ENCODE measurements at regions not wholly inside any gene's neighbourhood (a gene's known extent, or its start where the extent isn't known, plus 50 kb on each side); places are given as distances from the start of the nearest gene placed in this dataset.

DNA sequence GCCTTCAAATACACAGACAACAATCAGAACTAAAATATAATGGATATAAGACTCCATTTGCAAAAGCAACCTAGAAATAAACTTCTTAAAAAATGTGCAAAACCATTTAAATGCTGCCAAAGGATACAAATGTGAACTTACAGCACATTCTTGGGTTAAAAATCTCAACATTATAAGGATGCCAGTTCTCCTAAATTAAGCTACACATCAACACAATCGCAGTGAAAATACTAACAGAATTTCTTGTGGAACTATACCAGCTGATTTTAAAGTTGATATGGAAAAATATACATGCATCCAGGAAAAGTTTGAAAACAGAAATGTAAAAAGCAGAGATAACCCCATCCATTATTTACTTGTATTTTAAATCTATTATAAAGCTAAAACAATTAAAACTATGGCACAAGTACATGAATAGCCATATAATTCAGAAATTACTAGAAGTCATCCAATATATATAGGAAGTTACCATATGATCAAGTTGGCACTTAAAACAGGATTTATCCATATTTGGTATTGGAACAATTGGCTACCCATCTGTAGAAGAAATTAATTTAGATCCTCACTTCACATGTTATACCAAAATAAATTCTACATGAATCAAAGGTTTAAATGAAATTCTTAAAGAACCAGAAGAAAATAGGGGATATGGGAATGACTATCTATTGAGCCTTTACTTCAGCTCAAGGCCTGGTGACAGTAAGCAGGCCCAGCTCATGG lies 151.7 kb upstream of the GLI2 start:
- WGBS = no CpG with 5 or more reads among the region's 1 CpG

GRCh38 chr2:120586507-120587278 lies 149.0 kb upstream of the GLI2 start:
- no peak overlapping the region for H3K27ac ChIP-seq (ENCODE audit: low read length, poor library complexity, severe bottlenecking)
- peaks cover 9% of the 10 kb centered on the region for H3K4me1 ChIP-seq (ENCODE audit: control insufficient read depth, insufficient read depth, low read depth, low read length)
- H3K4ac ChIP-seq (ENCODE audit: low read depth in 1 of 2, low read length in 2 of 2) = no peak overlapping the region
- no peak overlapping the region for H4K91ac ChIP-seq (ENCODE audit: low read length)
- peaks cover 18% of the 10 kb centered on the region for H3K9me3 ChIP-seq (ENCODE audit: control insufficient read depth, low read length)
- no peak overlapping the region for H2BK12ac ChIP-seq (ENCODE audit: low read length in 2 of 2)
- H3K18ac ChIP-seq (ENCODE audit: low read depth in 1 of 2, low read length in 2 of 2) = no peak overlapping the region
- H2BK5ac ChIP-seq (ENCODE audit: low read depth, low read length, poor library complexity, severe bottlenecking) = no peak overlapping the region
- H3K9ac ChIP-seq (ENCODE audit: low read length) = no peak overlapping the region
- no peak overlapping the region for H2AFZ ChIP-seq (ENCODE audit: low read depth, low read length)
- H3K36me3 ChIP-seq (ENCODE audit: control insufficient read depth in 1 of 2, insufficient read depth in 2 of 2, low read depth in 1 of 2, low read length in 2 of 2) = no peaks in the 10 kb centered on the region
- 16% methylated on average over 32 of the region's 41 CpGs for WGBS
- H4K8ac ChIP-seq (ENCODE audit: low read length) = no peak overlapping the region
- DNase-seq = no peak
- H3K23ac ChIP-seq (ENCODE audit: low read length in 2 of 2) = no peak overlapping the region
- H2BK15ac ChIP-seq (ENCODE audit: low read depth, poor library complexity, severe bottlenecking) = no peak overlapping the region
- H3K14ac ChIP-seq (ENCODE audit: low read length in 2 of 2) = no peak overlapping the region
- no peak overlapping the region for H2AK5ac ChIP-seq (ENCODE audit: low read length, severe bottlenecking)
- H2BK120ac ChIP-seq (ENCODE audit: low read depth, low read length) = no peak overlapping the region
- H3K4me2 ChIP-seq (ENCODE audit: low read length, poor library complexity, severe bottlenecking) = peak overlapping the region; percentile 5
- H3K79me1 ChIP-seq (replicated peaks; ENCODE audit: low read length, poor library complexity, severe bottlenecking) = no peaks in the 10 kb centered on the region
- no peak overlapping the region for H3K4me3 ChIP-seq (ENCODE audit: insufficient read depth in 1 of 2, low read depth in 1 of 2, low read length in 2 of 2)
- H3K27me3 ChIP-seq (ENCODE audit: control insufficient read depth in 1 of 2, insufficient read depth in 1 of 2, low read length in 2 of 2) = peaks cover 25 to 56% of the 10 kb centered on the region in 2 experiments

More for the DNA sequence above, 151.7 kb upstream of the GLI2 start:
- H3K9ac ChIP-seq (ENCODE audit: low read length) = no peak overlapping the region
- peaks cover 7% of the 10 kb centered on the region for H3K4me1 ChIP-seq (ENCODE audit: control insufficient read depth, insufficient read depth, low read depth, low read length)
- H2AFZ ChIP-seq (ENCODE audit: low read depth, low read length) = no peak overlapping the region
- H3K27ac ChIP-seq (ENCODE audit: low read length, poor library complexity, severe bottlenecking) = no peak overlapping the region
- H3K79me1 ChIP-seq (replicated peaks; ENCODE audit: low read length, poor library complexity, severe bottlenecking) = no peaks in the 10 kb centered on the region
- H4K8ac ChIP-seq (ENCODE audit: low read length) = no peak overlapping the region
- no peak overlapping the region for H2BK120ac ChIP-seq (ENCODE audit: low read depth, low read length)
- H3K36me3 ChIP-seq (ENCODE audit: control insufficient read depth in 1 of 2, insufficient read depth in 2 of 2, low read depth in 1 of 2, low read length in 2 of 2) = no peaks in the 10 kb centered on the region
- H3K9me3 ChIP-seq (ENCODE audit: control insufficient read depth, low read length) = peaks cover 18% of the 10 kb centered on the region
- H3K27me3 ChIP-seq (ENCODE audit: control insufficient read depth in 1 of 2, insufficient read depth in 1 of 2, low read length in 2 of 2) = peaks cover 46 to 76% of the 10 kb centered on the region in 2 experiments
- H4K91ac ChIP-seq (ENCODE audit: low read length) = no peak overlapping the region
- no peak overlapping the region for H3K4me3 ChIP-seq (ENCODE audit: insufficient read depth in 1 of 2, low read depth in 1 of 2, low read length in 2 of 2)
- no peak overlapping the region for H3K14ac ChIP-seq (ENCODE audit: low read length in 2 of 2)
- H2BK5ac ChIP-seq (ENCODE audit: low read depth, low read length, poor library complexity, severe bottlenecking) = no peak overlapping the region
- no peak overlapping the region for H3K23ac ChIP-seq (ENCODE audit: low read length in 2 of 2)
- no peak overlapping the region for H3K4ac ChIP-seq (ENCODE audit: low read depth in 1 of 2, low read length in 2 of 2)
- DNase-seq = no peak
- H2BK12ac ChIP-seq (ENCODE audit: low read length in 2 of 2) = no peak overlapping the region
- H2BK15ac ChIP-seq (ENCODE audit: low read depth, poor library complexity, severe bottlenecking) = no peak overlapping the region
- no peak overlapping the region for H3K4me2 ChIP-seq (ENCODE audit: low read length, poor library complexity, severe bottlenecking)
- no peak overlapping the region for H2AK5ac ChIP-seq (ENCODE audit: low read length, severe bottlenecking)
- H3K18ac ChIP-seq (ENCODE audit: low read depth in 1 of 2, low read length in 2 of 2) = no peak overlapping the region

GRCh38 chr2:120587279-120587996 lies 148.2 kb upstream of the GLI2 start:
- no peak for DNase-seq
- Histone ChIP-seq H4K8ac (ENCODE audit: low read length) (no peak overlapping the region), H2BK15ac (ENCODE audit: low read depth, poor library complexity, severe bottlenecking) (no peak overlapping the region)

GRCh38 chr2:120587997-120588336 lies 147.7 kb upstream of the GLI2 start:
- peak overlapping the region in 1 of 2 experiments; percentile 37 for H3K23ac ChIP-seq (ENCODE audit: low read length in 2 of 2)
- no peaks in the 10 kb centered on the region for H3K36me3 ChIP-seq (ENCODE audit: control insufficient read depth in 1 of 2, insufficient read depth in 2 of 2, low read depth in 1 of 2, low read length in 2 of 2)
- no peak overlapping the region for H3K4me3 ChIP-seq (ENCODE audit: insufficient read depth in 1 of 2, low read depth in 1 of 2, low read length in 2 of 2)
- H4K8ac ChIP-seq (ENCODE audit: low read length) = no peak overlapping the region
- H3K14ac ChIP-seq (ENCODE audit: low read length in 2 of 2) = no peak overlapping the region
- H3K79me1 ChIP-seq (replicated peaks; ENCODE audit: low read length, poor library complexity, severe bottlenecking) = no peaks in the 10 kb centered on the region
- no peak overlapping the region for H3K4me2 ChIP-seq (ENCODE audit: low read length, poor library complexity, severe bottlenecking)
- H4K91ac ChIP-seq (ENCODE audit: low read length) = no peak overlapping the region
- H2BK120ac ChIP-seq (ENCODE audit: low read depth, low read length) = no peak overlapping the region
- WGBS = 52% methylated on average over 6 of the region's 6 CpGs
- no peak overlapping the region for H3K4ac ChIP-seq (ENCODE audit: low read depth in 1 of 2, low read length in 2 of 2)
- peaks cover 28 to 46% of the 10 kb centered on the region in 2 experiments for H3K27me3 ChIP-seq (ENCODE audit: control insufficient read depth in 1 of 2, insufficient read depth in 1 of 2, low read length in 2 of 2)
- H3K9ac ChIP-seq (ENCODE audit: low read length) = no peak overlapping the region
- H2BK5ac ChIP-seq (ENCODE audit: low read depth, low read length, poor library complexity, severe bottlenecking) = no peak overlapping the region
- H2BK12ac ChIP-seq (ENCODE audit: low read length in 2 of 2) = no peak overlapping the region
- DNase-seq = no peak
- H2AFZ ChIP-seq (ENCODE audit: low read depth, low read length) = no peak overlapping the region
- H3K9me3 ChIP-seq (ENCODE audit: control insufficient read depth, low read length) = peaks cover 18% of the 10 kb centered on the region
- H3K4me1 ChIP-seq (ENCODE audit: control insufficient read depth, insufficient read depth, low read depth, low read length) = peaks cover 9% of the 10 kb centered on the region
- no peak overlapping the region for H3K18ac ChIP-seq (ENCODE audit: low read depth in 1 of 2, low read length in 2 of 2)
- H2AK5ac ChIP-seq (ENCODE audit: low read length, severe bottlenecking) = no peak overlapping the region
- no peak overlapping the region for H2BK15ac ChIP-seq (ENCODE audit: low read depth, poor library complexity, severe bottlenecking)
- no peak overlapping the region for H3K27ac ChIP-seq (ENCODE audit: low read length, poor library complexity, severe bottlenecking)

More at GRCh38 chr2:120587279-120587996, 148.2 kb upstream of the GLI2 start:
- H3K9me3 ChIP-seq (ENCODE audit: control insufficient read depth, low read length) = peaks cover 18% of the 10 kb centered on the region
- no peak overlapping the region for H2BK12ac ChIP-seq (ENCODE audit: low read length in 2 of 2)
- no peak overlapping the region for H2AFZ ChIP-seq (ENCODE audit: low read depth, low read length)
- WGBS = 1% methylated on average over 60 of the region's 68 CpGs
- H3K27ac ChIP-seq (ENCODE audit: low read length, poor library complexity, severe bottlenecking) = no peak overlapping the region
- H3K18ac ChIP-seq (ENCODE audit: low read depth in 1 of 2, low read length in 2 of 2) = no peak overlapping the region
- no peaks in the 10 kb centered on the region for H3K36me3 ChIP-seq (ENCODE audit: control insufficient read depth in 1 of 2, insufficient read depth in 2 of 2, low read depth in 1 of 2, low read length in 2 of 2)
- H2BK5ac ChIP-seq (ENCODE audit: low read depth, low read length, poor library complexity, severe bottlenecking) = no peak overlapping the region
- H3K4me1 ChIP-seq (ENCODE audit: control insufficient read depth, insufficient read depth, low read depth, low read length) = peaks cover 9% of the 10 kb centered on the region
- H3K9ac ChIP-seq (ENCODE audit: low read length) = no peak overlapping the region
- H3K14ac ChIP-seq (ENCODE audit: low read length in 2 of 2) = no peak overlapping the region
- no peak overlapping the region for H2AK5ac ChIP-seq (ENCODE audit: low read length, severe bottlenecking)
- H3K4me3 ChIP-seq (ENCODE audit: insufficient read depth in 1 of 2, low read depth in 1 of 2, low read length in 2 of 2) = no peak overlapping the region
- no peak overlapping the region for H4K91ac ChIP-seq (ENCODE audit: low read length)
- peak overlapping the region; percentile 48 for H3K4me2 ChIP-seq (ENCODE audit: low read length, poor library complexity, severe bottlenecking)
- peak overlapping the region in 1 of 2 experiments; percentile 37 for H3K23ac ChIP-seq (ENCODE audit: low read length in 2 of 2)
- H3K79me1 ChIP-seq (replicated peaks; ENCODE audit: low read length, poor library complexity, severe bottlenecking) = no peaks in the 10 kb centered on the region
- peaks cover 27 to 49% of the 10 kb centered on the region in 2 experiments for H3K27me3 ChIP-seq (ENCODE audit: control insufficient read depth in 1 of 2, insufficient read depth in 1 of 2, low read length in 2 of 2)
- no peak overlapping the region for H2BK120ac ChIP-seq (ENCODE audit: low read depth, low read length)
- H3K4ac ChIP-seq (ENCODE audit: low read depth in 1 of 2, low read length in 2 of 2) = no peak overlapping the region

Measured in mesenchymal stem cell (in vitro differentiated cells and primary cell).